SK-N-MC (cell line): ENCODE measurements at regions not wholly inside any gene's neighbourhood (a gene's known extent, or its start where the extent isn't known, plus 50 kb on each side); places are given as distances from the start of the nearest gene placed in this dataset.

Experiments used
- DNase-seq: peaks from one replicate; pipeline ENCODE4 v3.0.0-alpha.2; 2011; ENCODE audit warnings: low read depth, low spot score
- H3K27ac ChIP-seq: fragments of 200-600 bp; sonication (generic); 2 replicates; pipeline ENCODE4 v1.5.1; 2016; ENCODE audit warnings: mixed run types
- H3K36me3 ChIP-seq: fragments of 200-600 bp; sonication (generic); 2 replicates; pipeline ENCODE4 v1.6.1; 2017; ENCODE audit warnings: antibody characterized with exemption, low read length, mixed read lengths; ENCODE audit not compliant: insufficient read depth
- H3K4me3 ChIP-seq: fragments of 200-600 bp; sonication (generic); 2 replicates; pipeline ENCODE4 v1.5.1; 2016
- H3K9ac ChIP-seq: fragments of 200-600 bp; sonication (generic); 2 replicates; pipeline ENCODE4 v1.8.0; 2017; ENCODE audit warnings: mixed run types, mixed read lengths; ENCODE audit not compliant: insufficient read length
- H3K9me3 ChIP-seq: fragments of 200-600 bp; sonication (generic); 2 replicates; pipeline ENCODE4 v1.6.1; 2017; ENCODE audit warnings: low read depth, mild to moderate bottlenecking, antibody characterized with exemption, low read length, moderate library complexity, mixed read lengths
- EZH2 ChIP-seq: fragments of 200-600 bp; sonication (generic); IDR thresholded peaks from one replicate; pipeline ENCODE4 v1.6.1; 2017; ENCODE audit warnings: antibody characterized with exemption
- FOXP2 ChIP-seq: optimal IDR thresholded peaks from 2 replicates; pipeline ENCODE3; 2011; ENCODE audit warnings: mild to moderate bottlenecking, moderate library complexity; ENCODE audit not compliant: insufficient read depth; ENCODE audit errors: extremely low read length, control extremely low read depth
- POLR2AphosphoS5 ChIP-seq: IDR thresholded peaks from 2 replicates; pipeline ENCODE4 v1.6.1; 2012; ENCODE audit warnings: mild to moderate bottlenecking, low read depth, low read length, borderline replicate concordance

DNA sequence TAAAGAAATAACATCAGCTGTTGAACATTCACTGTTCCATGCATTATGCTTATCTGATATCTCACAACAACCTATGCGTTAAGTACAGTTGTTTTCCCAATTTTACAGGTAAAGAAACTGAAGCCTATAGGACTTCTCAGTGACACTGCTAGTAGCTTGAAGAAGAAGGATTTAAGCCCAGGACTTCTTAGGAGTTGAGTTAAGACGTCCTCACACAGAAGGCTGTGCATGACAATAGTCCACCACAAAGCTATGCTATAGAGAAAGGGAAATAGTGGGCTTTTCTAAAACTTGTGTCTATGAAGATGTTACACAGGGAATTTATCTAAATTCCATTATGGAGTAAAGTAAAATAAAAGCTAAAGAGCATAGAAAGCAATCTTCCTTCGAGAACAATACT lies 120.5 kb upstream of the RASSF8 start:
- Histone ChIP-seq H3K36me3 (no peaks in the 10 kb centered on the region), H3K9ac (no peak overlapping the region), H3K9me3 (no peaks in the 10 kb centered on the region), H3K27ac (no peak overlapping the region), H3K4me3 (no peak overlapping the region)
- no peak for TF ChIP-seq FOXP2
- no peak for TF ChIP-seq EZH2
- TF ChIP-seq POLR2AphosphoS5 = no peak
- DNase-seq = no peak

DNA sequence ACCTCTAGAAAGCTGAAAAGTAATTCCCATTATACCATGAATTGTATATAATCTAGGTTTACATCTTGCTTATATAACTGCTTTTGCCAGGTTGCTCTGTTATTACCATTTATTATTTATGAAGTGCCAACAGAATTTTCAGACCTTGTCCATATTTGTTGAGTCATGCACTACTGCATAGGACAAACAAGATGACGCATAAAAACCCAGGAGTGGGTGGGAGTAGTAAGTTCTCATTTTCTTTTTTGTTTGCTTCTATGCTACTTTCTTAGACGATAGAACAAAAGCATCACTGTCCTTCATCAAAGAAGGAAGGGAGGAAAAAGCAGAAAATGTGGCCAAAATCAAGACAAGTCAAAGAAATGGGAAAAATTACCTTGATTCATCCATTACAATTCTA lies 119.0 kb upstream of the RASSF8 start:
- no peak for TF ChIP-seq POLR2AphosphoS5
- no peak for TF ChIP-seq FOXP2
- TF ChIP-seq EZH2 = no peak
- no peak for DNase-seq
- H3K4me3 ChIP-seq = no peak overlapping the region
- no peaks in the 10 kb centered on the region for H3K36me3 ChIP-seq
- no peak overlapping the region for H3K9ac ChIP-seq
- no peaks in the 10 kb centered on the region for H3K9me3 ChIP-seq
- H3K27ac ChIP-seq = no peak overlapping the region

DNA sequence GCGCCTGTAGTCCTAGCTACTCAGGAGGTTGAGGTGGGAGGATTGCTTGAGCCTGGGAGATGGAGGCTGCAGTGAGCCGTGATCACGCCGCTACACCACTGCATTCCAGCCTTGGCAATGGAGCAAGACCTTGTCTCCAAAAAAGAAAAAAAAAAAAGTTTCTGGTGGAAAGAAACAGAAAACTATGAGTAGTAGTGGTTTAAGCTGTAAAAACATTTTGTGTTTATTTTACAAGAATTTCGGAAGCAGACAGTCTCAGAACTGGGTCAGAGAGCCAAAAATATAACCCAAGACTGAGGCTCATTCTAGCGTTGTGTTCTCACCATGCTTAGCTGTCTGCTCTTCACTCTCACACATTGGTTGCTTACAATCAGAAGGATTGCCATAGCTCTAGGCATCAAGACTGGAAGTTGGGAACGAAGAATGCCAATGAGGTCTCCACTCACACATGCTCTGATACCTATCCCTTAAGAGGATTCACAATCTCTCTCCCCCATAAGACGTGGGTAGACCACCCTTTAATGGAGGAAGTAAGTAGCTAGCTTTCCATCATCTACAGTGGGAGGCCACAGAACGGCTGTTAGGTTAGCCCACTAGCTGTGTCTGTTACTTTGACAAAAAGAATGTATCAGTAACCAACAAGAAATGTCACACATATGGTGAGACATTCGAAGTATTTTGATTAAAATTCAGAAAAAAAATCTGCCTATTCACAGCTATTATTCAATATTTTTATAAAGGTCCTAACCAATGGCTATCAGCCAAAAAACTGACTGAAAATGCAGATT lies 117.6 kb upstream of the RASSF8 start:
- DNase-seq = no peak
- no peak overlapping the region for H3K27ac ChIP-seq
- no peak for TF ChIP-seq FOXP2
- no peak for TF ChIP-seq POLR2AphosphoS5
- TF ChIP-seq EZH2 = no peak
- no peak overlapping the region for H3K4me3 ChIP-seq
- no peaks in the 10 kb centered on the region for H3K9me3 ChIP-seq
- no peak overlapping the region for H3K9ac ChIP-seq
- no peaks in the 10 kb centered on the region for H3K36me3 ChIP-seq

- no peaks in the 10 kb centered on the region for H3K9me3 ChIP-seq
- no peak for DNase-seq
- H3K36me3 ChIP-seq = no peaks in the 10 kb centered on the region
- H3K4me3 ChIP-seq = no peak overlapping the region
- H3K9ac ChIP-seq = no peak overlapping the region
- no peak for TF ChIP-seq FOXP2
- no peak for TF ChIP-seq POLR2AphosphoS5
- TF ChIP-seq EZH2 = no peak
- H3K27ac ChIP-seq = no peak overlapping the region
Observed at GRCh38 chr12:25842254-25842653, 116.2 kb upstream of the RASSF8 start.

- DNase-seq = no peak
- no peaks in the 10 kb centered on the region for H3K36me3 ChIP-seq
- H3K4me3 ChIP-seq = no peak overlapping the region
- TF ChIP-seq EZH2 = no peak
- TF ChIP-seq POLR2AphosphoS5 = no peak
- TF ChIP-seq FOXP2 = no peak
- no peaks in the 10 kb centered on the region for H3K9me3 ChIP-seq
- no peak overlapping the region for H3K9ac ChIP-seq
- no peak overlapping the region for H3K27ac ChIP-seq
Observed at GRCh38 chr12:25843976-25844375, 114.5 kb upstream of the RASSF8 start.

DNA sequence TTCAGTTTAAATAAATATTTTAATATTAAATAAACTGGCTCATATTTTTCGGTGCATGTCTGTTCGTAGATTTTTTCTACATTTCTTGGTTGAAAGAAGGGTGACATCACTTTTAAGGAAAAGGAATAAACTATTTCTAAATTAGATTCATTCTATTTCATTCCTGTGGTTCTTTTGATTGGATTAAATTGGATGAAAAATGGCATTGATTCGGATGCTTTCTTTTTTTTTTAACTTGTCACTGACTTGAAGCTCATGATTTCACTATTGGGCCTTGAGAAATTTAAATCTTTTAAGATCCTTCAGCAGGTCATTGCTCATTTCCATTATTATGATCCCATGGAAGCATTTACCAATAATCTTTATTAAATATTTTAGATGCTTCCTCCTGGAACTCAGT lies 113.1 kb upstream of the RASSF8 start:
- DNase-seq = no peak
- Histone ChIP-seq H3K9me3 (no peaks in the 10 kb centered on the region), H3K4me3 (no peak overlapping the region), H3K9ac (no peak overlapping the region), H3K36me3 (no peaks in the 10 kb centered on the region), H3K27ac (no peak overlapping the region)
- no peak for TF ChIP-seq EZH2
- TF ChIP-seq FOXP2 = no peak
- TF ChIP-seq POLR2AphosphoS5 = no peak

- no peak for TF ChIP-seq POLR2AphosphoS5
- TF ChIP-seq FOXP2 = no peak
- no peak for TF ChIP-seq EZH2
- no peak for DNase-seq
- H3K9ac ChIP-seq = no peak overlapping the region
- no peaks in the 10 kb centered on the region for H3K9me3 ChIP-seq
- H3K27ac ChIP-seq = no peak overlapping the region
- H3K4me3 ChIP-seq = no peak overlapping the region
- H3K36me3 ChIP-seq = no peaks in the 10 kb centered on the region
Observed at GRCh38 chr12:25852792-25853191, 105.7 kb upstream of the RASSF8 start.

DNA sequence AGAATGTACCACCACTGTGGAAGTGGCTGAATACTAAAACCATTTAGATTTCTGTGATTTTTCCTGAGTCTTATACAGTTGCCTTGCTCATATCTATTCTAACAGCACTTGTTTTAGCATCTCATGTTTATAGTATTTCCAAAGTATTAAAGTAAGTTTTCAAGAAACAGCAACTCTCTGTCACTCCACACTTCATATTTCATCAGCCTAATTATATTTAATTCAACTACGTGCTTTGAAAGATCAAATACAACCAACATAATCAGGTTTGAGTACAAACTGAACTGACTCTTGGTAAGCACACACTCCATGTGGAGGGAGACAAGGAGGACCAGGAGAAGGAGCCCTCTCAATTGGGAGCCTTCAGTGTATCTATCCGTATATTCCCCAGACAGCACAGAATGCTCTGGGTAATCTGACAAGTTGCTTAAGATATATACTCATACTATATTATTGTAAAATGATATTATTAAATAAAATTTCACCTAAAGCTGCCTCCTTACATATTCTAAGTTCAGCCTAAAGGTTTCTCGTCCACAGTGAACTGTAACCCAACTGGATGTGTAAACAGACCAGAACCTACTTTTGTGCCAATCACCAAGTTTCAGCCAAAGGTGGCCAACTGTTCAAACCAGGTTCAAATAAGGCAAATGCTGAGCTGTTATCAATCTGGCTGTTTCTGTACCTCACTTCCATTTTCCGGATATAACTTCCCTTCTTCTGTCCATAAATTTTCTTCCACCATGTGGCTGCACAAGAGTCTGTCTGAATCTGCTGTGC lies 105.0 kb upstream of the RASSF8 start:
- no peak overlapping the region for H3K4me3 ChIP-seq
- no peaks in the 10 kb centered on the region for H3K9me3 ChIP-seq
- H3K27ac ChIP-seq = no peak overlapping the region
- no peak for DNase-seq
- no peak overlapping the region for H3K9ac ChIP-seq
- no peak for TF ChIP-seq EZH2
- no peak for TF ChIP-seq POLR2AphosphoS5
- no peak for TF ChIP-seq FOXP2
- H3K36me3 ChIP-seq = no peaks in the 10 kb centered on the region

DNA sequence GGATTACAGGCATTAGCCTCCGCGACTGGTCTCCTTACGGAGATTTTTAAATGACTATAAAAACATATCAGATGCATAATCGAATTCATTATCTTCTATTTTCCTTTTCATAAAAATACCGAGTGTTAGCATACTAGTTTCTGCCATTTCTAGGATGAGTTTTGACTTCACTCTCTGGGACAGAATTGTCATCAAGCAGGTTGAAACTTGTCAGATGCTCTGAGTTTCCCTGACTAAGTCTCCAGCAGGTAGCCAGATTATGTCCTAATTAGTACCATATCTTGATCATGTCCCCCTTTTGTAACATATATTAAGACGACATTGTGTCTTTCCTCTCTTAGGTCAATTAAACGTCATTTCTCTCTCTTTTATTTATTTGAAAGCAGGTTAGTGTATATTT lies 103.5 kb upstream of the RASSF8 start:
- Histone ChIP-seq H3K9ac (no peak overlapping the region), H3K36me3 (no peaks in the 10 kb centered on the region), H3K9me3 (no peaks in the 10 kb centered on the region), H3K4me3 (no peak overlapping the region), H3K27ac (no peak overlapping the region)
- no peak for DNase-seq
- TF ChIP-seq EZH2 (no peak), FOXP2 (no peak), POLR2AphosphoS5 (no peak)
